HG02759 (cell line): ENCODE measurements at regions not wholly inside any gene's neighbourhood (a gene's known extent, or its start where the extent isn't known, plus 50 kb on each side); places are given as distances from the start of the nearest gene placed in this dataset.

Experiments used
- ATAC-seq: cut with Tn5 transposase; IDR thresholded peaks from one replicate; pipeline ENCODE4 v1.9.1; 2021; ENCODE audit warnings: mild to moderate bottlenecking, moderate library complexity; ENCODE audit not compliant: unreplicated experiment

DNA sequence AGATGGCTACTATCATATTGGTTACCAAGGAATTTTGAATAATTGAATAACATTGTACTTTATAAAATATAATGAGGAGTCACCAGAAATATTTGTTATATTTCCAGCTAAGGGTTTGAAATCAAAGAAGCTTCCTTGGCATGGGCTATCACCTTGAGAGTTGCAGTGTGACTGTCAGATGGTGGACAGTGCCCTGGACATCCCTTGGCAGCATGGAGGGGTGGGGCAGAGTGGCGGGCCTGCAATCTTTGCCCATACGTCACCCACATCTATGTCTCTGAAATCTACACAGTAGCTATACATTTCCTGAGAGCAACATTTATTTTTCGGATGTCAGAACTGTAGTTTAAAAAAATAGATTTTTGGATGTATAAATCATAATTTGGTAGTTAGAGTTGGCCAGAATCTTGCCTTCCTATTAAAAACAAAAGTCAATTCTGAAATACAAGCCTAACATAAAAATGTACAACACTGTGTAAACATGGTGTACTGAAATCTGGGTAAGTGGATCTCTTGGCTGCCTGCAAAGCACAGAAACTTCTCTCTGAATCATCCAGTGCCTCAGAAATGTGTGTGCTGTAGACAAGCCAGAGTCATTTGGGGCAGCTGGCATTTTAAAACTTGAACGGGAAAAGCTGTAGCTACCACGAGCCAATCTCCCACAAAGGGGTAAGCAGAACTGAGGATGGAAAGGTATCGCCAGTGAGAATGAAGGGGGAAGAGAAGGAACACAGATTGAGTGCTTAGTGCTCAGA, 124.2 kb upstream of the ARHGAP28 start:
- no peak for ATAC-seq

- ATAC-seq: no peak
Observed at GRCh38 chr18:6606411-6607085, 123.0 kb upstream of the ARHGAP28 start.

GRCh38 chr18:6607343-6607742, 122.2 kb upstream of the ARHGAP28 start:
- ATAC-seq: no peak

DNA sequence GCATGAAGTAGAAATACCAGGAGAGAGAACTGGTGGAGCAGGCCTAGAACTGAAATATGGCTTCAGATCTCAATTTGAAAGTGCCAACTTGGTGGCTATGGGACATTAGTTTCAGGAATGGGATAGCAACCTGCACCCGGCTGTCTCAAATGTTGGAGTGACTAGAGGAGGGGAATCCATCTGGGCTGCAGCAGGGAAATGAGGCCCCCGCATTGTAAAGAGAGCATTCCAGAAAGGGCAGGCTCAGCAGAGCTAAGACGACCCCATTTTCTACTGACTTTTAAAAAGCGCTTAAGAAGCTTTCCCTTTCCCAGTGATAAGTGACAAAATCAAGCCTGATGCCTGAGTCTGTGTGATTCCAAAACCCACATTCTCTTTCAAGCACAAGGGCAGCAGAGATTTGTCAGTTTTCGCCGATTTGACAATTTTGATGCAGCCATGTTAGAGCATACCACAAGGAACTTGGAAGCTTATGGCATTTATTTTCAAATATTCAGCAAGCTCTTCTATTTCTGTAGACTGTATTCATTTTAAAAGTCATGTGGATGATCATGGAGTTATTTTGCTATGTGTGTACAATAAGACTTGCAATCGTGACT, 119.8 kb upstream of the ARHGAP28 start:
- ATAC-seq: no peak

DNA sequence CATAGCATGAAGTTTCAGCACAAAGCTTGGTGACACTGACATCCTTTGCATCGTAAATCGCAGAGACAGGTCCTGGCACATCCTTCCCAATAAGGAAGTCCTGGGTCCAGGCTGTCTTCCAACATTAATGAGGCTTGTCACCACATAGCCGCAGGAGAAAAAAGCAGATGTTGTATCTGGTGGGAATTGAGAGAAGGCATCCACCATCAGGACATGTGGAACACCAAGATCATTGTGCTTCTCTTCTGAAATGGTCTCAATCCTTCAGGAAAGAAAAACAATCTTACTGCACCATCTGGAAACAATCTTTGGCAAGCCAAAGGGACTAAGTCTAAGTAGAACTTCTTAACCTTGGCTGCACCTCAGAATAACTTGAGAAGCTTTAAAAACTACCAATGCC, 119.0 kb upstream of the ARHGAP28 start:
- ATAC-seq: no peak

GRCh38 chr18:6613581-6613980, 115.9 kb upstream of the ARHGAP28 start:
- ATAC-seq: no peak

- ATAC-seq: no peak
Observed at GRCh38 chr18:6614952-6615351, 114.6 kb upstream of the ARHGAP28 start.

DNA sequence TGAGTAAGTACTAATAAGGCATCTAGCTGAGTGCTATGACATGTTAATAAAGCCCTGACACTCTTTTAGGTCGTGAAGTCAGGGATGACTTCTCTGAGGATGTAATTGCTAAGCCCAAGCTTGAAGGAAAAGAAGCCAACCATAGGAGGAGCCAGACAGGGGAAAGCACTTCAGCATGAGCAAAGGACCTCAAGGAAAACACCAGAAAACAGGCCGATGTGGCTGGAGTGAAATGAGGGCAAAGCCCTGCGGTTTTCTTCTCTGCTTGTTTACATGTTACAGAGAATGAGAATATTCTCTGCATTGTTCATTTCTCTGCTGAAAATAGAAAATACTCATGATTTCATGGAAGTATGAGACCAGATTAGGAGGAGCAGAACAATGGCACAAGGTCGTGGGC, 112.5 kb upstream of the ARHGAP28 start:
- ATAC-seq: no peak

- ATAC-seq: no peak
Observed at GRCh38 chr18:6621437-6621836, 108.1 kb upstream of the ARHGAP28 start.

- ATAC-seq: no peak
Observed at GRCh38 chr18:6623278-6623677, 106.2 kb upstream of the ARHGAP28 start.

DNA sequence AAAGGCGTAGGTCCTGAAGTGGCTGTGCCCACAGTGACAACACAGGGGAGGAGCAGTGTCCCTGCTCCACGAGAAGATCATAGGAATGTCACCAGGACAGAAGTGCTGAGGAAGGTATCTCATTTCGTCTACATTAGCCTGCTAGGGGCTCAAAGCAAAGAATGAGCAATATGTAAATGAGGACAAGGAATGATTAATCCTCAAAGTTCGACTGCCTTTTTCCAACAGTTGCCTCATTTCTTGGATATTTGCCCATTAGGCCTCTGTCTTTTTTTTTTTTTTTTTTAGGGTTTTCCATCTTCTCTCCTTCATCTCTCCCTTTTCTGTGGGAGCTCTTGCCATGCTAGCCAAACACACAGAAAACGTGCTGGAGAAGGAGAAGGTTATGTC, 105.2 kb upstream of the ARHGAP28 start:
- ATAC-seq: no peak

DNA sequence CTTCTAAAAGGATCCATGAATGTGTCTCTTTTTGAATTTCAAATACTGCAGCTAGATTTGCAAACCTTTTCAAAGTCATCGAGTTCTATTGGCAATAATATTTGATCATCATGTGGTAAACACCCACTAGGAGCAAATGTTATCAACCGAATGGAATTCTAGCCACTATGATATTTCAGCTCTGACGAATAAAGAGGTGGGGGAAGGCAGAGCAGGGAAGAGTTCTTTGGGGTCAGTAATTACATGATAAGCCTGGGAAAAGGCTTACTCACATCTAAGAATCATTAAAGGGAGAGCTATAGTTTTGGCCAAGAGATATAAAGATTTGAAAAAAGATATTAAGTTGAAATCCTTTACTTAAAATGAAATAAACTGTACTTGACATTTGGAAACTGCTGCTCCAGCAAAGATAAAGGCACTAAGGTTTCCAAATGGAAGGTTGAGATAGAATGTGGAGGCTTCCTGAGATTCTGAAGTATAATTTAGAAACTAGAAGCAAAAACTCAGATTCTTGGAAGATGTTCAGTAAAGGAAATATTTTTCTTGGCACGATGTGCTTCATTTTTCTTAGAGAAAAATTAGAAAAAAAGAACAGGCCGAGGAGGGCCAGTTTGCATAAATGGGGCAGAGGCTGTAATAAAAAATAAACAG, 104.7 kb upstream of the ARHGAP28 start:
- no peak for ATAC-seq

DNA sequence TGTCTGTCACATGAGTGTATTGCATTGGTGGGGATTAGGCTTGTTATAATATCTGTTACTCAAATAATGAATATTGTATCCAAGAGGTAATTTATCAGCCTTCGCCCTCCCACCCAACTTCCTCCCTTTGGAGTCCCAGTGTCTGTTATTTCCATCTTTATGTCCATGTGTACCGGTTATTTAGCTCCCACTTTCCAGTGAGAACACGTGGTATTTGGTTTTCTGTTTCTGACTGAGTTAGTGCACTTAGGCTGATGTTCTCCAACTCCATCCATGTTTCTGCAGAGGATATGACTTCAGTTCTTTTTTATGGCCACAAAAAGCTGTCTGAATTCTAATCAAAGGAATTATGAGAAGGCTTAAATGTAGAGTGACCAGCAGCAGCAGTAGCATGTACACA, 104.0 kb upstream of the ARHGAP28 start:
- no peak for ATAC-seq

GRCh38 chr18:6626457-6626856, 103.1 kb upstream of the ARHGAP28 start:
- ATAC-seq: no peak

GRCh38 chr18:6627645-6628044, 101.9 kb upstream of the ARHGAP28 start:
- ATAC-seq: no peak

GRCh38 chr18:6628187-6628586, 101.3 kb upstream of the ARHGAP28 start:
- no peak for ATAC-seq

GRCh38 chr18:6629635-6630140, 99.8 kb upstream of the ARHGAP28 start:
- ATAC-seq: no peak

DNA sequence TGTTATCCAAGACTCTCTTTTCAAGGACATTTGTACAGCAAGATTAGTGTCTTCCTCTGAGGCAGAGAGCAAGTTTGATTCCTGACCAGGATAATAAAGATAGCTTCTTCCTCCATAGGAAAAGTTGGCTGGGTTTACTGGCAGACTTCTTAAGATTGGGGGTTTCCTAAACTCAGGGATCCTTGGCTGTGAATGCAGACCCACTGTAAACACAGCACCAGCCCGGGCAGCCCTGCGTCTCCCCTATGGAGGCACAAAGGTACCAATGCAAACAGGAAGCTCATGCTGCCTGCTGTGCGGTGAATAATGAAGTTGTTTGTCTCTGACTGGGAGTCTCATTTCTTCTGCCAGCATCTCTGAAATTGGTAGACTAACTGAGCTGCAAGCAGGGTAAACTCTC, 96.2 kb upstream of the ARHGAP28 start:
- ATAC-seq: no peak

GRCh38 chr18:6636091-6636490, 93.4 kb upstream of the ARHGAP28 start:
- no peak for ATAC-seq

GRCh38 chr18:6638447-6638846, 91.1 kb upstream of the ARHGAP28 start:
- no peak for ATAC-seq

GRCh38 chr18:6639305-6639704, 90.2 kb upstream of the ARHGAP28 start:
- ATAC-seq: no peak
